ENCODE measurements at regions not wholly inside any gene's neighbourhood (a gene's known extent, or its start where the extent isn't known, plus 50 kb on each side); places are given as distances from the start of the nearest gene placed in this dataset.

- DNase-seq, result no peak
Measured at GRCh38 chr4:13024147-13025105, 459.7 kb downstream of the RAB28 start.

- DNase-seq, result no peak
Measured at GRCh38 chr4:13007802-13008470, 476.2 kb downstream of the RAB28 start.

- no peak for DNase-seq
Measured at GRCh38 chr4:12993923-12994322, 490.2 kb downstream of the RAB28 start.

GRCh38 chr4:12987284-12987683 lies 496.9 kb downstream of the RAB28 start:
- no peak for DNase-seq

- DNase-seq, result no peak
Measured at GRCh38 chr4:12979797-12980196, 504.3 kb downstream of the RAB28 start.

- DNase-seq, result no peak
Measured at GRCh38 chr4:12978310-12978709, 505.8 kb downstream of the RAB28 start.

GRCh38 chr4:12975511-12975910 lies 508.6 kb downstream of the RAB28 start:
- DNase-seq, result no peak

- no peak for DNase-seq
Measured at GRCh38 chr4:12973522-12973921, 510.6 kb downstream of the RAB28 start.

- no peak for DNase-seq
Measured at GRCh38 chr4:12968345-12968744, 515.8 kb downstream of the RAB28 start.

- DNase-seq, result no peak
Measured at GRCh38 chr4:12966726-12967125, 517.4 kb downstream of the RAB28 start.

GRCh38 chr4:12965334-12965733 lies 518.8 kb downstream of the RAB28 start:
- DNase-seq, result no peak

- no peak for DNase-seq
Measured at GRCh38 chr4:12963912-12964311, 520.2 kb downstream of the RAB28 start.

- DNase-seq, result no peak
Measured at GRCh38 chr4:12963291-12963690, 520.8 kb downstream of the RAB28 start.

GRCh38 chr4:12961713-12962112 lies 522.4 kb downstream of the RAB28 start:
- no peak for DNase-seq

GRCh38 chr4:12958436-12958835 lies 525.7 kb downstream of the RAB28 start:
- no peak for DNase-seq

- no peak for DNase-seq
Measured at GRCh38 chr4:12957108-12957507, 527.0 kb downstream of the RAB28 start.

- no peak for DNase-seq
Measured at GRCh38 chr4:12956026-12956425, 528.1 kb downstream of the RAB28 start.

GRCh38 chr4:12949719-12950490 lies 534.2 kb downstream of the RAB28 start:
- no peak for DNase-seq

GRCh38 chr4:12943069-12943468 lies 541.1 kb downstream of the RAB28 start:
- DNase-seq, result no peak

GRCh38 chr4:12933760-12934221 lies 550.3 kb downstream of the RAB28 start:
- DNase-seq, result no peak

- DNase-seq, result no peak
Measured at GRCh38 chr4:12932203-12932788, 551.8 kb downstream of the RAB28 start.

- DNase-seq, result no peak
Measured at GRCh38 chr4:12929784-12930183, 554.4 kb downstream of the RAB28 start.

GRCh38 chr4:12928751-12929150 lies 555.4 kb downstream of the RAB28 start:
- no peak for DNase-seq
